Heart left ventricle (tissue), 16 donors: ENCODE measurements at regions not wholly inside any gene's neighbourhood (a gene's known extent, or its start where the extent isn't known, plus 50 kb on each side); places are given as distances from the start of the nearest gene placed in this dataset.
A peak's percentile ranks its signal among the peaks of the same experiment; 100 is the strongest.
"Not testable (repeated sequence)": the region's sequence is repeated elsewhere in the genome, so short reads cannot be mapped to it uniquely, and the experiment has no call there.

Experiments
- ATAC-seq, 4 donors: fragments of 200-7000 bp; cut with Tn5 transposase; one replicate each; pipeline ENCODE4 v1.9.1; 2020 to 2022; ENCODE audit warnings: moderate library complexity in 4 of 4, mild to moderate bottlenecking in 3 of 4, moderate number of reproducible peaks in 1 of 4
- DNase-seq, 5 donors: peaks; one replicate each; pipeline ENCODE4 v3.0.0-alpha.2; 2020
- H3K27ac ChIP-seq, 12 donors: fragments of 200-600 bp; sonication (generic) in 4 of 12; one replicate each; pipeline versions ENCODE4 v1.5.0 to v1.8.0; 2016 to 2022; ENCODE audit warnings: mild to moderate bottlenecking in 2 of 12
- H3K27me3 ChIP-seq, 9 donors: fragments of 200-600 bp; sonication (generic) in 2 of 9; one replicate each; pipeline versions ENCODE4 v1.5.1 to v1.8.0; 2016 to 2022; ENCODE audit warnings: mild to moderate bottlenecking in 3 of 9
- H3K36me3 ChIP-seq, 9 donors: fragments of 200-600 bp; sonication (generic) in 2 of 9; one replicate each; pipeline versions ENCODE4 v1.5.0 to v1.8.0; 2018 to 2022; ENCODE audit warnings: mild to moderate bottlenecking in 2 of 9
- H3K4me1 ChIP-seq, 12 donors: fragments of 200-600 bp; sonication (generic) in 4 of 12; one replicate each; pipeline versions ENCODE4 v1.5.0 to v1.8.0; 2016 to 2022; ENCODE audit warnings: mild to moderate bottlenecking in 3 of 12
- H3K4me3 ChIP-seq, 12 donors: fragments of 200-600 bp; sonication (generic) in 4 of 12; one replicate each; pipeline versions ENCODE4 v1.5.0 to v1.8.0; 2017 to 2022; ENCODE audit warnings: mild to moderate bottlenecking in 9 of 12, moderate library complexity in 4 of 12
- H3K9me3 ChIP-seq, 12 donors: fragments of 200-600 bp; sonication (generic) in 4 of 12; one replicate each; pipeline versions ENCODE4 v1.5.0 to v1.8.0; 2016 to 2022; ENCODE audit warnings: mild to moderate bottlenecking in 1 of 12
- POLR2A ChIP-seq, 2 donors: fragments of 450-650 bp; IDR thresholded peaks; one replicate each; pipeline ENCODE4 v1.6.1; 2017; ENCODE audit warnings: antibody characterized with exemption in 2 of 2, mild to moderate bottlenecking in 2 of 2, moderate library complexity in 2 of 2
- WGBS, 4 donors: extraction: QIAGEN DNeasy Blood & Tissue Kit in 2 of 4; methylation state at CpG; one replicate each; pipeline versions ENCODE4 v1.1.5 to v1.1.7; 2013 to 2018; 5-methylcytosine and 5-hydroxymethylcytosine counted together
- intact Hi-C, 10 donors: fragments of 100-400 bp; cut with DNase I; formaldehyde crosslinking; loops; one replicate each; pipeline versions ENCODE4 v1.11.1 to v1.14.2; 2022
- TF ChIP-seq, protein P1 (sequence below), 12 donors: fragments of 200-600 bp; sonication (generic) in 4 of 12; IDR thresholded peaks; one replicate each; pipeline versions ENCODE4 v1.5.0 to v1.8.0; 2018 to 2022; ENCODE audit warnings: antibody characterized with exemption in 12 of 12, mild to moderate bottlenecking in 5 of 12
- donor health status: ischemic (EF 13 %, LVEDD 7.1; RV severe dilation, severe dysfunction).
- donor health status: healthy with polysubstance abuse.
- donor health status: DM: no; HTN: yes; CAD: no.
- donor health status: DM: no; HTN: no; CAD: no.
- donor health status: ischemic (EF 25% LVEDD 6.9; RV normal size, moderate dysfunction).
- donor health status: ischemic (EF 25% LVEDD 5.7; RV mildly dilated, moderate dysfunction).
- donor health status: healthy.
- donor health status: DM: yes; HTN: yes; CAD: no.
- donor health status: ischemic (EF 35%, LVEDD 5.7; RV mildly dilated, moderate dysfunction).
- donor health status: nonischemic (EF 11% LVEDD 7.7; RV severe dilation, severe dysfunction).
- donor health status: DM: yes; HTN: yes; CAD: no.
- donor health status: PGD.
- donor health status: ischemic (EF 29% LVEDD 5.4; RV normal size, mild dysfunction).
- donor health status: nonischemic (EF 23%, LVEDD 6.1; RV moderate dilation, normal function).

DNA sequence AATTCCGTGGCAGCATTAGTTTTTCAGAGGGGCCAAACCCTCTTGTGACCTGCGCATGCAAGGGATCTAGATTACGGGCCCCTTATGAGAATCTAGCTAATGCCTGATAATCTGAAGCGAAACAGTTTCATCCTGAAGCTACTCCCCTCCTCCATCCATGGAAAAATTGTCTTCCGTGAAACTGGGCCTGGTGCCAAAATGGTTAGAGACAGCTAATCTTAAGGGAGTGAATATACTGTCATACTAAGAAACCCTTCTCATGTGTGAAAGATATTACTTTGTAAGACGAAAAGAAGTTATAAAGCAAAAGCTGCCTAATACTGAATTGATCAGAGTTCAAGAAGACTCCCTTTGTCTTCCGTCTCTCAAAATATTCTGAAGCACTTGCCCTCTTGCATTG, 166.3 kb downstream of the DUSP10 start:
- DNase-seq (no peak), ATAC-seq (no peak)
- peak overlapping the region in 1 of 12 donors; percentile 17 for H3K4me3 ChIP-seq
- H3K4me1 ChIP-seq = peaks cover 0 to 17% (median 0%) of the 10 kb centered on the region in 12 donors
- intact Hi-C loops = no loop called here
- TF ChIP-seq, protein P1, sequence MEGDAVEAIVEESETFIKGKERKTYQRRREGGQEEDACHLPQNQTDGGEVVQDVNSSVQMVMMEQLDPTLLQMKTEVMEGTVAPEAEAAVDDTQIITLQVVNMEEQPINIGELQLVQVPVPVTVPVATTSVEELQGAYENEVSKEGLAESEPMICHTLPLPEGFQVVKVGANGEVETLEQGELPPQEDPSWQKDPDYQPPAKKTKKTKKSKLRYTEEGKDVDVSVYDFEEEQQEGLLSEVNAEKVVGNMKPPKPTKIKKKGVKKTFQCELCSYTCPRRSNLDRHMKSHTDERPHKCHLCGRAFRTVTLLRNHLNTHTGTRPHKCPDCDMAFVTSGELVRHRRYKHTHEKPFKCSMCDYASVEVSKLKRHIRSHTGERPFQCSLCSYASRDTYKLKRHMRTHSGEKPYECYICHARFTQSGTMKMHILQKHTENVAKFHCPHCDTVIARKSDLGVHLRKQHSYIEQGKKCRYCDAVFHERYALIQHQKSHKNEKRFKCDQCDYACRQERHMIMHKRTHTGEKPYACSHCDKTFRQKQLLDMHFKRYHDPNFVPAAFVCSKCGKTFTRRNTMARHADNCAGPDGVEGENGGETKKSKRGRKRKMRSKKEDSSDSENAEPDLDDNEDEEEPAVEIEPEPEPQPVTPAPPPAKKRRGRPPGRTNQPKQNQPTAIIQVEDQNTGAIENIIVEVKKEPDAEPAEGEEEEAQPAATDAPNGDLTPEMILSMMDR (IDR thresholded peaks at IDR 0.05) = no peak
- TF ChIP-seq POLR2A (IDR thresholded peaks at IDR 0.05) = no peak
- H3K36me3 ChIP-seq = no peaks in the 10 kb centered on the region
- peaks cover 0 to 3% (median 0%) of the 10 kb centered on the region in 12 donors for H3K9me3 ChIP-seq
- H3K27ac ChIP-seq = no peak overlapping the region
- no peaks in the 10 kb centered on the region for H3K27me3 ChIP-seq
- WGBS, 4 donors = 28 to 56% (median 45%) methylated on average over 7 of the region's 7 CpGs

DNA sequence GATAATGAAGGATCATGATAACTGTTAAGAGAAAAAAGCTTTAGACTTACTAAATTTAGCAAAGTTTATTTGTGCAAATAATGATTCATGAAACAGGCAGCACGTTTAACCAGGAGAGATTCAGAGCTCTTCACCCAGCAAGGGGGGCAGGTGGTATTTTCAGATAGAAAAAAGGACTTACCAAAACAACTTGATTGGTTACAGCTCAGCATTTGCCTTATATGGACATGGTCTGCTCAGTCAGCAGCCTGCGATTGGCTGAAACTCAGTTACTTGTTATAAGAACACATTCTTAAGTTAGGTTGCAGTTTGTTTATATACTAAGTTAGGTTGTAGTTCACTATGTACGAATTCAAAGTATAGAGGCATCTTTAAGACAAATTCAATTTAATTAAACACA, 165.6 kb downstream of the DUSP10 start:
- TF ChIP-seq POLR2A (IDR thresholded peaks at IDR 0.05) = no peak
- TF ChIP-seq, protein P1 (IDR thresholded peaks at IDR 0.05) = no peak
- no peaks in the 10 kb centered on the region for H3K36me3 ChIP-seq
- intact Hi-C loops = no loop called here
- H3K9me3 ChIP-seq = peaks cover 0 to 3% (median 0%) of the 10 kb centered on the region in 12 donors
- no peak for DNase-seq
- WGBS, 4 donors = 64 to 76% (median 69%) methylated on average over 3 of the region's 3 CpGs
- H3K4me3 ChIP-seq = no peak overlapping the region
- ATAC-seq = no peak
- H3K27ac ChIP-seq = no peak overlapping the region
- no peaks in the 10 kb centered on the region for H3K27me3 ChIP-seq
- peaks cover 0 to 17% (median 0%) of the 10 kb centered on the region in 12 donors for H3K4me1 ChIP-seq

DNA sequence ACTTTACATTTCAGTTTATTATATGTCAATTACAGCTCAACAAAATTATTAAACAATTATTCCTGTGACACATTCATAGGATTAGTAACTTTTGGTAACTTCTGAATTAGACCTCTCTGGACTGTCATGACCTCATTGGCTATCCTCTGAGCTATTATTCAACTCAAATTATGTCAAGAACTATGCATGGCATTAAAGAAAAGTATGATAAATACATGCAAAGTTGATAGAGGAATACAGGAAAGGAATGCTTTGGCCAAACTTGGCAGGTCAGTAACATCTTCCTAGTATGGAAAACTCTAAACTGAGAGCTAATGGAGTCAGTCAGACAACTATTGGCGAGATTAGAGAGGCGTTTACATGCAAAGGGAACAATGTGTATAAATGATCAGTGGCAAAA, 158.4 kb downstream of the DUSP10 start:
- no peak for ATAC-seq
- TF ChIP-seq POLR2A (IDR thresholded peaks at IDR 0.05) = no peak
- TF ChIP-seq, protein P1 (IDR thresholded peaks at IDR 0.05) = no peak
- 79 to 88% (median 80%) methylated on average over 2 of the region's 2 CpGs for WGBS, 4 donors
- Histone ChIP-seq H3K4me3 (no peak overlapping the region), H3K27ac (no peak overlapping the region), H3K4me1 (no peaks in the 10 kb centered on the region), H3K9me3 (no peaks in the 10 kb centered on the region), H3K36me3 (no peaks in the 10 kb centered on the region), H3K27me3 (no peaks in the 10 kb centered on the region)
- DNase-seq = no peak
- intact Hi-C loops = no loop called here

DNA sequence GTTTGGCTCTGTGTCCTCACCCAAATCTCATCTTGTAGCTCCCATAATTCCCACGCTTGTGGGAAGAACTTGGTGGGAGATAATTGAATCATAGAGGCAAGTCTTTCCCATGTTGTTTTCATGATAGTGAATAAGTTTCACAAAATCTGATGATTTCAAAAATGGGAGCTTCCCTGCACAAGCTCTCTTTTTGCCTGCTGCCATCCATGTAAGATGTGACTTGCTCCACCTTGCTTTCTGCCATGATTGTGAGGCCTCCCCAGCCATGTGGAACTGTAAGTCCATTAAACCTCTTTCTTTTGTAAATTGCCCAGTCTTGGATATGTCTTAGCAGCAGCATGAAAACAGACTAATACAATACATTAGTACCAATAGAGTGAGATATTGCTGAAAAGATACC, 154.9 kb downstream of the DUSP10 start:
- intact Hi-C loops, H3K9me3 ChIP-seq, ATAC-seq, H3K4me1 ChIP-seq, H3K27ac ChIP-seq, H3K4me3 ChIP-seq, DNase-seq, H3K27me3 ChIP-seq, H3K36me3 ChIP-seq: not testable (repeated sequence)
- WGBS, 4 donors = 83 to 95% (median 90%) methylated on average over 1 of the region's 1 CpG

DNA sequence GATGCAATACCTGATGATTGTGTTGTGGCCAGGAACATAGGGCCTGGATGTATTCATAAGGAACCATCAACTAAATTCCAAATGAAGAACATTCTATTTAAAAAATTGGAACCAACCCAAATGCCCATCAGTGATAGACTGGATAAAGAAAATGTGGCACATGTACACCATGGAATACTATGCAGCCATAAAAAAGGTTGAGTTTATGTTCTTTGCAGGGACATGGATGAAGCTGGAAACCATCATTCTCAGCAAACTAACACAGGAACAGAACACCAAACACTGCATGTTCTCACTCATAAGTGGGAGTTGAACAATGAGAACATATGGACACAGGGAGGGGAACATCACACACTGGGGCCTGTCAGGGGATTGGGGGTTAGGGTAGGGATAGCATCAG, 150.6 kb downstream of the DUSP10 start:
- H3K36me3 ChIP-seq, H3K9me3 ChIP-seq, DNase-seq, H3K4me3 ChIP-seq, ATAC-seq, H3K4me1 ChIP-seq, intact Hi-C loops, H3K27me3 ChIP-seq, H3K27ac ChIP-seq: not testable (repeated sequence)
